Effector memory CD4-positive, alpha-beta T cell (primary cell): ENCODE measurements at regions not wholly inside any gene's neighbourhood (a gene's known extent, or its start where the extent isn't known, plus 50 kb on each side); places are given as distances from the start of the nearest gene placed in this dataset.

Source experiments
- DNase-seq, 3 donors: peaks; one replicate each; pipeline ENCODE4 v3.0.0-alpha.2; 2020
- H3K27ac ChIP-seq: 2 replicates; pipeline ENCODE4 v1.7.0; 2013; ENCODE audit warnings: mild to moderate bottlenecking, low read length, moderate library complexity; ENCODE audit not compliant: insufficient read depth, poor library complexity, severe bottlenecking
- H3K27me3 ChIP-seq: replicated peaks from 2 replicates; pipeline ENCODE4 v1.7.0; 2013; ENCODE audit warnings: mild to moderate bottlenecking, low read length; ENCODE audit not compliant: insufficient read depth, control insufficient read depth, poor library complexity, severe bottlenecking
- H3K36me3 ChIP-seq: 2 replicates; pipeline ENCODE4 v1.7.0; 2013; ENCODE audit warnings: mild to moderate bottlenecking, low read length, moderate library complexity; ENCODE audit not compliant: control insufficient read depth, insufficient read depth
- H3K4me1 ChIP-seq: 2 replicates; pipeline ENCODE4 v1.7.0; 2013; ENCODE audit warnings: low read length, mild to moderate bottlenecking; ENCODE audit not compliant: control insufficient read depth, insufficient read depth, poor library complexity, severe bottlenecking
- H3K4me3 ChIP-seq: 2 replicates; pipeline ENCODE4 v1.7.0; 2013; ENCODE audit warnings: low read length, low read depth, mild to moderate bottlenecking; ENCODE audit not compliant: insufficient read depth, poor library complexity, severe bottlenecking
- H3K9me3 ChIP-seq: 2 replicates; pipeline ENCODE4 v1.7.0; 2013; ENCODE audit warnings: mild to moderate bottlenecking, low read length, moderate library complexity; ENCODE audit not compliant: control insufficient read depth

- Histone ChIP-seq H3K4me3 (no peak overlapping the region), H3K27ac (no peak overlapping the region), H3K36me3 (no peaks in the 10 kb centered on the region), H3K9me3 (no peaks in the 10 kb centered on the region), H3K27me3 (no peaks in the 10 kb centered on the region), H3K4me1 (no peaks in the 10 kb centered on the region)
- DNase-seq = no peak
These were observed 200.1 kb upstream of the GAP43 start for GRCh38 chr3:115423170-115423569.

- Histone ChIP-seq H3K27ac (no peak overlapping the region), H3K36me3 (no peaks in the 10 kb centered on the region), H3K27me3 (no peaks in the 10 kb centered on the region), H3K9me3 (no peaks in the 10 kb centered on the region), H3K4me1 (no peaks in the 10 kb centered on the region), H3K4me3 (no peak overlapping the region)
- DNase-seq = no peak
These were observed 194.5 kb upstream of the GAP43 start for GRCh38 chr3:115428841-115429240.

DNA sequence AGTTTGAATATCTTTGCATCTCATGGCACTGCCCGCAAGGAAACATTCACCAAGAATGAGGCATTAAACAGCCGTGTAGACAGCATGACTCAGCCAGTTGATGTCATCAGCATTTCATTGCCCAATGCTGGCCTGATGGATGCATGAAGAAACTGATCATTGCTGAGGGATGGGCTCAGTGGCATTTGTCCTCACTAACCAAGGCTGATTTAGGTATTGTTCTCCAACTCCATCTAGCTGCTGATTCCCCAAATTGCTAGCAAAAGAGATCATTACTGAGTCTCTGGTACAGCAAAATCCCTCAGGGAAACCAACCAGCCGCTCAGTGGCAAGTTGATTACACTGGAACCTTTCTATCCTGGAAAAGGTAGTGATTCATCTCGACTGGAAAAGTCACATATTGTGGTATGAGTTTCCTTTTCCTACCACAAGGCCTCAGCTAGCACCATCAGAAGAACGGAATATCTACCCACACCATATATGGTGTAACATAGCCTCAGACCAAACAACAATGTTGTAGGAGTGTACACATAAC is 186.5 kb upstream of the GAP43 start:
- Histone ChIP-seq H3K4me3 (no peak overlapping the region), H3K36me3 (no peaks in the 10 kb centered on the region), H3K27ac (no peak overlapping the region), H3K9me3 (no peaks in the 10 kb centered on the region), H3K27me3 (no peaks in the 10 kb centered on the region), H3K4me1 (no peaks in the 10 kb centered on the region)
- no peak for DNase-seq

- Histone ChIP-seq H3K27me3 (no peaks in the 10 kb centered on the region), H3K9me3 (no peaks in the 10 kb centered on the region), H3K27ac (no peak overlapping the region), H3K36me3 (no peaks in the 10 kb centered on the region), H3K4me1 (no peaks in the 10 kb centered on the region), H3K4me3 (no peak overlapping the region)
- no peak for DNase-seq
These were observed 184.5 kb upstream of the GAP43 start for GRCh38 chr3:115438799-115439198.

- Histone ChIP-seq H3K4me1 (no peaks in the 10 kb centered on the region), H3K9me3 (no peaks in the 10 kb centered on the region), H3K27me3 (no peaks in the 10 kb centered on the region), H3K4me3 (no peak overlapping the region), H3K27ac (no peak overlapping the region), H3K36me3 (no peaks in the 10 kb centered on the region)
- no peak for DNase-seq
These were observed 177.8 kb upstream of the GAP43 start for GRCh38 chr3:115445559-115445958.

- Histone ChIP-seq H3K27ac (no peak overlapping the region), H3K4me3 (no peak overlapping the region), H3K27me3 (no peaks in the 10 kb centered on the region), H3K36me3 (no peaks in the 10 kb centered on the region), H3K9me3 (no peaks in the 10 kb centered on the region), H3K4me1 (no peaks in the 10 kb centered on the region)
- no peak for DNase-seq
These were observed 174.5 kb upstream of the GAP43 start for GRCh38 chr3:115448851-115449250.

DNA sequence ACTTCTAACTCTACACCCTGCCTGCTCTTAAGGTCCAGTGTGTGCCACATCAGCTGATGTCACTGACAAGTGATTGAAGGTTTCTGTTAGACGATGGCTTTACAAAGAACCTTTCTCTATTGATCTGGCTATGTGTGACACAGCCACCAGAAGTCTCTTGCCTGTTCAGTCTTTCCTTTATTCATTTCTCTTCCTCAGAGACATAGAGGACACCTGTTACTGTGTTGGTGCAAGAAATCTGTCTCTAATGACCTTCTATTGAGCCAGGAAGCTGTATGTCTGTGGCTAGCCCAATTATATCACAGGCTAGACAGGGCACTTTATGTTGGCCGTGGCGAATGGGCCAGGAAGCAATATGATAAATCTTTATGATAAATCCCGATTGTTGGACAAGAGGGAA is 173.3 kb upstream of the GAP43 start:
- no peaks in the 10 kb centered on the region for H3K36me3 ChIP-seq
- no peak overlapping the region for H3K4me3 ChIP-seq
- DNase-seq = no peak

GRCh38 chr3:115464036-115464435 is 159.3 kb upstream of the GAP43 start:
- H3K9me3 ChIP-seq = no peaks in the 10 kb centered on the region
- H3K4me1 ChIP-seq = no peaks in the 10 kb centered on the region
- no peak overlapping the region for H3K27ac ChIP-seq
- H3K27me3 ChIP-seq = no peaks in the 10 kb centered on the region
- no peak overlapping the region for H3K4me3 ChIP-seq
- DNase-seq = no peak
- no peaks in the 10 kb centered on the region for H3K36me3 ChIP-seq

More for the DNA sequence above, 173.3 kb upstream of the GAP43 start:
- Histone ChIP-seq H3K4me1 (no peaks in the 10 kb centered on the region), H3K9me3 (no peaks in the 10 kb centered on the region), H3K27me3 (no peaks in the 10 kb centered on the region), H3K27ac (no peak overlapping the region)

DNA sequence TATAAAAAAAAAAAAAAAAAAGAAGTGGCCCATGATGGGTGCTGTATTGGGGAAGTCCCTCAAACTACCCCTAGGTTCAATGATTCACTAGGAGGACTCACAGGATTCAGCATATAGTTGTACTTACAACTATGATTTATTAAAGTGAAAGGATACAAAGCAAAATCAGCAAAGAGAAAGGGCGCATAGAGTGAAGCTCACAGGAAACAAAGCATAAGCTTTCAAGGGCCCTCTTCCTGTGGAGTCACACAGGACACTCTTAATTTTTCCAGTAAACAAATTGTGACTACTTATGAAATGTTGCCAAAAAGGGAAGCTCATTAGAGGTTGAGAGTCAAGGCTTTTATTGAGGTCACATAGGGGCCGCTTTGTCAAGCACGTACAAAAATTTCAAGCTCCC is 153.7 kb upstream of the GAP43 start:
- no peaks in the 10 kb centered on the region for H3K4me1 ChIP-seq
- H3K27ac ChIP-seq = no peak overlapping the region
- no peak overlapping the region for H3K4me3 ChIP-seq
- no peaks in the 10 kb centered on the region for H3K9me3 ChIP-seq
- no peaks in the 10 kb centered on the region for H3K27me3 ChIP-seq
- no peak for DNase-seq
- H3K36me3 ChIP-seq = no peaks in the 10 kb centered on the region

DNA sequence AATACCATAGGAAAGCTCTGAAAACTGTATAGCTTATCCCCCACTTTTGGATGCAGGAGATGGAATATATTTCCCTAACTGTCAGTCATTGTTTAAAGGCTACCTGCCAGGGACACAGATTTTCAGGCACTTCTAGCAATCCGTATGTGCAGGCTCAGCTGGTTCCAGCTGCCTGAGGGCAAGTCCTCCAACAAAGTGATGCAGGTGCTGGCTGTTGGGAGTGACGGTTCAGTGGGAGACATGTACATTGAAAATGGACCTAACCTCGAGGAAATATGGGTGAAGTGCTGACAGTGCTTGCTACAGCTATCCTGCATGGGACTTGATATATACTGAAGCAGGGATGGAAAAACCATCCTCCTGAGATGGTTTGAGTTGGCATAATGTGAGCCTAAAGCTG is 153.1 kb upstream of the GAP43 start:
- H3K36me3 ChIP-seq = no peaks in the 10 kb centered on the region
- H3K27ac ChIP-seq = no peak overlapping the region
- DNase-seq = no peak
- H3K4me1 ChIP-seq = no peaks in the 10 kb centered on the region
- H3K4me3 ChIP-seq = no peak overlapping the region
- H3K27me3 ChIP-seq = no peaks in the 10 kb centered on the region
- no peaks in the 10 kb centered on the region for H3K9me3 ChIP-seq
